Brain pericyte (primary cell): ENCODE measurements at regions not wholly inside any gene's neighbourhood (a gene's known extent, or its start where the extent isn't known, plus 50 kb on each side); places are given as distances from the start of the nearest gene placed in this dataset.

Experiments
- DNase-seq: peaks from one replicate; pipeline ENCODE4 v3.0.0-alpha.2; 2012; ENCODE audit warnings: low read depth, low spot score

- DNase-seq = no peak
Measured at GRCh38 chr4:149928507-149928906, 112.9 kb upstream of the IQCM start.

GRCh38 chr4:149931431-149931830 is 115.8 kb upstream of the IQCM start:
- no peak for DNase-seq

GRCh38 chr4:149932188-149932587 is 116.5 kb upstream of the IQCM start:
- no peak for DNase-seq

- no peak for DNase-seq
Measured at GRCh38 chr4:149933120-149933519, 117.5 kb upstream of the IQCM start.

- DNase-seq = no peak
Measured at GRCh38 chr4:149933883-149934282, 118.2 kb upstream of the IQCM start.

GRCh38 chr4:149949381-149949780 is 128.9 kb upstream of the DCLK2 start:
- DNase-seq = no peak

GRCh38 chr4:149951152-149951900 is 126.9 kb upstream of the DCLK2 start:
- no peak for DNase-seq

GRCh38 chr4:149952101-149952500 is 126.1 kb upstream of the DCLK2 start:
- DNase-seq = no peak

GRCh38 chr4:149952716-149953115 is 125.5 kb upstream of the DCLK2 start:
- DNase-seq = no peak

- no peak for DNase-seq
Measured at GRCh38 chr4:149955780-149956390, 122.4 kb upstream of the DCLK2 start.

- DNase-seq = no peak
Measured at GRCh38 chr4:149956678-149957077, 121.6 kb upstream of the DCLK2 start.

GRCh38 chr4:149961876-149962597 is 116.2 kb upstream of the DCLK2 start:
- DNase-seq = no peak

GRCh38 chr4:149964001-149964796 is 114.0 kb upstream of the DCLK2 start:
- no peak for DNase-seq

GRCh38 chr4:149965206-149965605 is 113.0 kb upstream of the DCLK2 start:
- DNase-seq = no peak

GRCh38 chr4:149972407-149972806 is 105.8 kb upstream of the DCLK2 start:
- DNase-seq = no peak

- DNase-seq = no peak
Measured at GRCh38 chr4:149973181-149973580, 105.1 kb upstream of the DCLK2 start.

GRCh38 chr4:149975172-149975571 is 103.1 kb upstream of the DCLK2 start:
- DNase-seq = no peak

- no peak for DNase-seq
Measured at GRCh38 chr4:149980121-149980682, 98.0 kb upstream of the DCLK2 start.

GRCh38 chr4:149980941-149981340 is 97.3 kb upstream of the DCLK2 start:
- no peak for DNase-seq

GRCh38 chr4:149983401-149983800 is 94.8 kb upstream of the DCLK2 start:
- no peak for DNase-seq

- DNase-seq = no peak
Measured at GRCh38 chr4:149983931-149984330, 94.3 kb upstream of the DCLK2 start.

GRCh38 chr4:149985981-149986380 is 92.3 kb upstream of the DCLK2 start:
- no peak for DNase-seq
